ENCODE measurements at regions not wholly inside any gene's neighbourhood (a gene's known extent, or its start where the extent isn't known, plus 50 kb on each side); places are given as distances from the start of the nearest gene placed in this dataset.

- TF ChIP-seq CTCF (conservative IDR thresholded peaks at IDR 0.05; ENCODE audit: low read length) (no peak), EZH2phosphoT487 (IDR thresholded peaks at IDR 0.05; ENCODE audit: borderline replicate concordance) (no peak)
Measured at GRCh38 chr6:163850874-163851273, 436.4 kb downstream of the QKI start.
